ENCODE measurements at regions not wholly inside any gene's neighbourhood (a gene's known extent, or its start where the extent isn't known, plus 50 kb on each side); places are given as distances from the start of the nearest gene placed in this dataset.

DNA sequence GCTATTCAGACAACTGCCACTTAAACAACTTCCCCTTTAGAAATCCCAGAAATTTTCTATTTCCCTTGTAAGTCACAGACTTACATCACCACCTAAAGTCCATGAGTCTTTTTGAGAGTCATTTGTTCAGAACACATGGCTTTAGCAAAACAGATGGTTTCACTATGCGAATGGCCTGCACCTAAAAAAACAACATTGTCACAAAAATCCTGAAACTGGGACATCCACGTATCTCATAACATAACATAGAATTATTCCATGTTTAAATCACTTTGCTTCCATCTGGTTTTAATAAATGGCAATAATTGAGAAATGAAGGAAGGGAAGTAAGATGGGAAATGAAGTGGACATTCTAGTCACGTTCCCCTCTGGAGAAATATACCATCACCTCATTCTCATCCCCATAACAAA lies 155.3 kb upstream of the EDNRA start:
- CTCF ChIA-PET = no interaction called here
- Histone ChIP-seq H3K27me3 (replicated peaks in 2 of 5; ENCODE audit: control insufficient read depth in 4 of 5, insufficient read depth in 5 of 5, low read length in 4 of 5) (no peaks in the 10 kb centered on the region), H3K4me3 (ENCODE audit: control insufficient read depth in 1 of 7, extremely low read depth in 1 of 7, insufficient read depth in 4 of 7, low read depth in 2 of 7, low read length in 6 of 7) (no peak overlapping the region), H3K27ac (ENCODE audit: insufficient read depth in 1 of 2, low read depth in 1 of 2, low read length in 2 of 2, poor library complexity in 1 of 2, severe bottlenecking in 2 of 2) (no peak overlapping the region), H3K36me3 (ENCODE audit: control insufficient read depth in 4 of 4, insufficient read depth in 4 of 4, low read length in 3 of 4) (no peaks in the 10 kb centered on the region), H3K9me3 (ENCODE audit: control extremely low read depth in 1 of 5, control insufficient read depth in 4 of 5, insufficient read depth in 2 of 5, low read depth in 1 of 5, low read length in 4 of 5) (peaks cover 0 to 3% (median 0%) of the 10 kb centered on the region in 5 experiments), H3K4me1 (ENCODE audit: control extremely low read depth in 1 of 4, control insufficient read depth in 4 of 4, insufficient read depth in 4 of 4, low read length in 3 of 4) (no peaks in the 10 kb centered on the region)
- DNase-seq = no peak
- POLR2A ChIA-PET = no interaction called here
- WGBS (ENCODE audit: insufficient coverage) = no CpG with 5 or more reads among the region's 3 CpGs

DNA sequence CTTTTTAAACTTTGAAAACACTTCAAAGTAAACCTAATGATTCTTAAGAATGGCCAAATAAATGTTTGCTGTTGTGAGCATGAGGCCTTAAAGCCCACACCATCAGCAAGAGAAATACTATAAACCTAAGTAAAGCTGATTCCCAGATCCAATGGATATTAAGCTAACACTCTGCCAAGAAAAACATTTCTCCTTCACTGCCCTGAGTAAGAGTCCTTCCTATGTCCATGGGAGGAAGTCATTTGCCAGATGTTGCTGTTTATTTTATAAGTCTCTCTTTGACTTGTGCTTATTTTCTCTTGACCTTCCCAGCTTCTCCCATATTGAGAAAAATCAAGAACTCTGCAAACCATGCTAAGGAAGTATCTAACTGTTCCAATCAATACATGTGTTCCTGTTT lies 154.3 kb upstream of the EDNRA start:
- Histone ChIP-seq H3K9me3 (ENCODE audit: control extremely low read depth in 1 of 5, control insufficient read depth in 4 of 5, insufficient read depth in 2 of 5, low read depth in 1 of 5, low read length in 4 of 5) (peaks cover 0 to 3% (median 0%) of the 10 kb centered on the region in 5 experiments), H3K27ac (ENCODE audit: insufficient read depth in 1 of 2, low read depth in 1 of 2, low read length in 2 of 2, poor library complexity in 1 of 2, severe bottlenecking in 2 of 2) (no peak overlapping the region), H3K36me3 (ENCODE audit: control insufficient read depth in 4 of 4, insufficient read depth in 4 of 4, low read length in 3 of 4) (no peaks in the 10 kb centered on the region), H3K4me1 (ENCODE audit: control extremely low read depth in 1 of 4, control insufficient read depth in 4 of 4, insufficient read depth in 4 of 4, low read length in 3 of 4) (no peaks in the 10 kb centered on the region), H3K27me3 (replicated peaks in 2 of 5; ENCODE audit: control insufficient read depth in 4 of 5, insufficient read depth in 5 of 5, low read length in 4 of 5) (no peaks in the 10 kb centered on the region), H3K4me3 (ENCODE audit: control insufficient read depth in 1 of 7, extremely low read depth in 1 of 7, insufficient read depth in 4 of 7, low read depth in 2 of 7, low read length in 6 of 7) (no peak overlapping the region)
- ChIA-PET CTCF (no interaction called here), POLR2A (no interaction called here)
- DNase-seq = no peak

DNA sequence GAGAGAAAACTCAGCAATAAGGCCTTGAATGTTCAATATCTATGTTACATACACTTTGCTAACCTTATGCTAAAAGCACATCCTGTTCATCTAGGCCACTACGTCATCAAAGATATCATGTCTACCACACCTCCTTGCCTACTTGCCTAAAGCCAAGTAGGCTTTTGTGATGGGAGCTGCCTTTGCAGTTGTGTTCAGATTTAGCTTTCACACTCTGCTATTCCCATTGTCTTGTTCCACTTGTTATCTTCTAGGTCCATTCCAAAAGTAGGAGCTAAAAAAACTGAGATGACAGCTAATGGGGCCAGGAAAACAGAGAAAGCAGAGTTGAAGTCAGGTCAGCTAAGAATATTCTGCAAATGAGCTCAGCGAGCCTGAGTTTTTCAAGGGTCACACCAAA lies 153.6 kb upstream of the EDNRA start:
- Histone ChIP-seq H3K27me3 (replicated peaks in 2 of 5; ENCODE audit: control insufficient read depth in 4 of 5, insufficient read depth in 5 of 5, low read length in 4 of 5) (no peaks in the 10 kb centered on the region), H3K27ac (ENCODE audit: insufficient read depth in 1 of 2, low read depth in 1 of 2, low read length in 2 of 2, poor library complexity in 1 of 2, severe bottlenecking in 2 of 2) (no peak overlapping the region), H3K9me3 (ENCODE audit: control extremely low read depth in 1 of 5, control insufficient read depth in 4 of 5, insufficient read depth in 2 of 5, low read depth in 1 of 5, low read length in 4 of 5) (peaks cover 0 to 3% (median 0%) of the 10 kb centered on the region in 5 experiments), H3K4me3 (ENCODE audit: control insufficient read depth in 1 of 7, extremely low read depth in 1 of 7, insufficient read depth in 4 of 7, low read depth in 2 of 7, low read length in 6 of 7) (no peak overlapping the region), H3K4me1 (ENCODE audit: control extremely low read depth in 1 of 4, control insufficient read depth in 4 of 4, insufficient read depth in 4 of 4, low read length in 3 of 4) (no peaks in the 10 kb centered on the region), H3K36me3 (ENCODE audit: control insufficient read depth in 4 of 4, insufficient read depth in 4 of 4, low read length in 3 of 4) (no peaks in the 10 kb centered on the region)
- ChIA-PET POLR2A (no interaction called here), CTCF (no interaction called here)
- WGBS (ENCODE audit: insufficient coverage) = 93% methylated on average over 2 of the region's 2 CpGs
- no peak for DNase-seq

DNA sequence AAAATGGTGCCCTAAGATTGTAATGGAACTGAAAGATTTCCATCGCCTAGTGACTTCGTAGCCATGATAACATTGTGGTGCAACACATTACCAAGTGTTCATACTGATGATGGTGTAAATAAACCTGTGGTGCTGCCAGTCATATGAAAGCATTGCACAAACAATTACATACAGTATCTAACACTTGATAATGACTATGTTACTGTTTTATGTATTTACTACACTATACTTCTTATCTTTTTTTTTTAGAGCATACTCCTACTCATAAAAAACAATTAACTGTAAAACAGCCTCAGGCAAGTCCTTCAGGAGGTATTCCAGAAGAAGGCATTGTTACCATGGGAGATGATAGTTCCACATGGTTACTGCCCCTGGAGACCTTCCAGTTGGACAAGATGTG lies 152.7 kb upstream of the EDNRA start:
- H3K9me3 ChIP-seq (ENCODE audit: control extremely low read depth in 1 of 5, control insufficient read depth in 4 of 5, insufficient read depth in 2 of 5, low read depth in 1 of 5, low read length in 4 of 5) = peaks cover 0 to 1% (median 0%) of the 10 kb centered on the region in 5 experiments
- H3K36me3 ChIP-seq (ENCODE audit: control insufficient read depth in 4 of 4, insufficient read depth in 4 of 4, low read length in 3 of 4) = no peaks in the 10 kb centered on the region
- no peak overlapping the region for H3K4me3 ChIP-seq (ENCODE audit: control insufficient read depth in 1 of 7, extremely low read depth in 1 of 7, insufficient read depth in 4 of 7, low read depth in 2 of 7, low read length in 6 of 7)
- CTCF ChIA-PET = no interaction called here
- POLR2A ChIA-PET = no interaction called here
- WGBS (ENCODE audit: insufficient coverage) = no CpG with 5 or more reads among the region's 2 CpGs
- no peak overlapping the region for H3K27ac ChIP-seq (ENCODE audit: insufficient read depth in 1 of 2, low read depth in 1 of 2, low read length in 2 of 2, poor library complexity in 1 of 2, severe bottlenecking in 2 of 2)
- no peak for DNase-seq
- no peaks in the 10 kb centered on the region for H3K4me1 ChIP-seq (ENCODE audit: control extremely low read depth in 1 of 4, control insufficient read depth in 4 of 4, insufficient read depth in 4 of 4, low read length in 3 of 4)
- no peaks in the 10 kb centered on the region for H3K27me3 ChIP-seq (replicated peaks in 2 of 5; ENCODE audit: control insufficient read depth in 4 of 5, insufficient read depth in 5 of 5, low read length in 4 of 5)

DNA sequence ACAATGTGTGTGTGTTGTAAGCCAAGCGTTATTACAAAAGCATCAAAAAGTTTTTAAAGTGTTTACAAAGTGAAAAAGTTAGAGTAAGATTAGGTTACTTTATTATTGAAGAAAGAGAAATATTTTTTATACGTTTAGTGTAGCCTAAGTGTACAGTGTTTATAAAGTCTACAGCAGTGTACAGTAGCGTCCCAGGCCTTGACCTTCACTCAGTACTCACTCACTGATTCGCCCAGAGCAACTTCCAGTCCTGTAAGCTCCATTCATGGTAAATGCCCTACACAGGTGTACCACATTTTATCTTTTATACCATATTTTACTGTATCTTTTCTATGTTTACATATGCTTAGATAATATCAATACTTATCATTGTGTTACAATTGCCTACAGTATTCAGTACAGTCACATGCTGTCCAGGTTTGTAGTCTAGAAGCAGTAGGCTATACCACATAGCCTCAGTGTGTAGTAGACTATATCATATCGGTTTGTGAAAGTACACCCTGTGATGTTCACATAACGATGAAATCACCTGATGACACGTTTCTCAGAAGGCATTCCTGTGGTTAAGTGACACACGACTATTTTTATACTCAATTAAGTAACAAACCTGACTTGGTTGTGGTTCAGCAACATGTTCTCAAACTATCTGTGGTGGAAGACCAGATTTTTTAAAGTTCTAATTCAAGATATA lies 152.0 kb upstream of the EDNRA start:
- H3K4me3 ChIP-seq (ENCODE audit: control insufficient read depth in 1 of 7, extremely low read depth in 1 of 7, insufficient read depth in 4 of 7, low read depth in 2 of 7, low read length in 6 of 7) = no peak overlapping the region
- no peaks in the 10 kb centered on the region for H3K36me3 ChIP-seq (ENCODE audit: control insufficient read depth in 4 of 4, insufficient read depth in 4 of 4, low read length in 3 of 4)
- POLR2A ChIA-PET = no interaction called here
- CTCF ChIA-PET = no interaction called here
- H3K27me3 ChIP-seq (replicated peaks in 2 of 5; ENCODE audit: control insufficient read depth in 4 of 5, insufficient read depth in 5 of 5, low read length in 4 of 5) = no peaks in the 10 kb centered on the region
- peaks cover 0 to 1% (median 0%) of the 10 kb centered on the region in 5 experiments for H3K9me3 ChIP-seq (ENCODE audit: control extremely low read depth in 1 of 5, control insufficient read depth in 4 of 5, insufficient read depth in 2 of 5, low read depth in 1 of 5, low read length in 4 of 5)
- WGBS (ENCODE audit: insufficient coverage) = 86% methylated on average over 5 of the region's 8 CpGs
- no peak for DNase-seq
- no peak overlapping the region for H3K27ac ChIP-seq (ENCODE audit: insufficient read depth in 1 of 2, low read depth in 1 of 2, low read length in 2 of 2, poor library complexity in 1 of 2, severe bottlenecking in 2 of 2)
- no peaks in the 10 kb centered on the region for H3K4me1 ChIP-seq (ENCODE audit: control extremely low read depth in 1 of 4, control insufficient read depth in 4 of 4, insufficient read depth in 4 of 4, low read length in 3 of 4)

DNA sequence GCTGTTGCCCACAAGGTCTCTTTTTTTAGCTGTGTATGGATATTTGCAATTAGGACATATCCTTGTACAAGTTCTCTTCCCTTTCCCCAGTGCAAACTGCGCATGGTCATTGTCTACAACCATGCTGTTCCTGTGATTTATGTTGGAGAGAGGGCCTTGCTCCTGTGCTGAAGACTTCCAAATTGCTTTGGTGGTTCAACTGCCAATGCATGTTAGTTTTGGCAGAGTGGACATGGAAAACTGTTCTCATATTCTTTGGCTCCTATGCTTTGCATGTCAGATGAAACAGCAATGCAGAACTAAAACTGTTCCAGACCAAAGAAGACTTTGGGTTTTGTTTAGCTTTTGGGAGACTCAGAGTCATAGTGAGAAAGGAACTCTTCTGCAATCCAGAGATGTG lies 148.8 kb upstream of the EDNRA start:
- Histone ChIP-seq H3K4me3 (ENCODE audit: control insufficient read depth in 1 of 7, extremely low read depth in 1 of 7, insufficient read depth in 4 of 7, low read depth in 2 of 7, low read length in 6 of 7) (no peak overlapping the region), H3K27me3 (replicated peaks in 2 of 5; ENCODE audit: control insufficient read depth in 4 of 5, insufficient read depth in 5 of 5, low read length in 4 of 5) (no peaks in the 10 kb centered on the region), H3K36me3 (ENCODE audit: control insufficient read depth in 4 of 4, insufficient read depth in 4 of 4, low read length in 3 of 4) (no peaks in the 10 kb centered on the region), H3K9me3 (ENCODE audit: control extremely low read depth in 1 of 5, control insufficient read depth in 4 of 5, insufficient read depth in 2 of 5, low read depth in 1 of 5, low read length in 4 of 5) (peaks cover 0 to 1% (median 0%) of the 10 kb centered on the region in 5 experiments), H3K27ac (ENCODE audit: insufficient read depth in 1 of 2, low read depth in 1 of 2, low read length in 2 of 2, poor library complexity in 1 of 2, severe bottlenecking in 2 of 2) (no peak overlapping the region), H3K4me1 (ENCODE audit: control extremely low read depth in 1 of 4, control insufficient read depth in 4 of 4, insufficient read depth in 4 of 4, low read length in 3 of 4) (no peaks in the 10 kb centered on the region)
- CTCF ChIA-PET = no interaction called here
- POLR2A ChIA-PET = interaction anchor here (0.6 kb wide), 1 partner anchor 23 kb away, joined by 3 read pairs; no protein-coding TSS in a partner anchor
- WGBS (ENCODE audit: insufficient coverage) = no CpG with 5 or more reads among the region's 1 CpG
- DNase-seq = no peak

DNA sequence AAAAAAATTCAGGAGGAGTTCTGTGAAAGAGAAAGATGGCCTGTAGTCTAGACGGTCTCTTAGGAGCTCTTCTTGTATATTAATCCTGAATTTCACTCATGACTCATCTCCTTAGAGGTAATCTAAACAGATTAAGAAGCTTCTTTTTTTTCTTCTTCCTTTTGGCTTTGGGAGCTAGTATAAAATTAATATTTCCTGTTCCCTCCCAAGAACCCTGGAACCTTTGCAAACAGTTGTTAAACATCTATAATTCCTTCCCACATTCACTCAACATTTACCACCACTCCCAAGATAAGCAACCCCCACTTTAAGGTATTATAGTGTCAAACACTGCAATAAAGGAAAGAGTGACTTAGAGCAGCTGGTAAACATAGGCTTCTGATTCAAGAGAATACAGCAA lies 146.4 kb upstream of the EDNRA start:
- WGBS (ENCODE audit: insufficient coverage) = no CpG with 5 or more reads among the region's 1 CpG
- ChIA-PET POLR2A (no interaction called here), CTCF (no interaction called here)
- Histone ChIP-seq H3K4me3 (ENCODE audit: control insufficient read depth in 1 of 7, extremely low read depth in 1 of 7, insufficient read depth in 4 of 7, low read depth in 2 of 7, low read length in 6 of 7) (no peak overlapping the region), H3K27me3 (replicated peaks in 2 of 5; ENCODE audit: control insufficient read depth in 4 of 5, insufficient read depth in 5 of 5, low read length in 4 of 5) (no peaks in the 10 kb centered on the region), H3K4me1 (ENCODE audit: control extremely low read depth in 1 of 4, control insufficient read depth in 4 of 4, insufficient read depth in 4 of 4, low read length in 3 of 4) (no peaks in the 10 kb centered on the region), H3K27ac (ENCODE audit: insufficient read depth in 1 of 2, low read depth in 1 of 2, low read length in 2 of 2, poor library complexity in 1 of 2, severe bottlenecking in 2 of 2) (no peak overlapping the region), H3K9me3 (ENCODE audit: control extremely low read depth in 1 of 5, control insufficient read depth in 4 of 5, insufficient read depth in 2 of 5, low read depth in 1 of 5, low read length in 4 of 5) (no peaks in the 10 kb centered on the region), H3K36me3 (ENCODE audit: control insufficient read depth in 4 of 4, insufficient read depth in 4 of 4, low read length in 3 of 4) (no peaks in the 10 kb centered on the region)
- DNase-seq = no peak

Measured in common myeloid progenitor, CD34-positive (primary cell).